Activated T-cell treated with anti-CD3 and anti-CD28 coated beads, Interleukin-2, amount 50 U/mL, for 24 hours (primary cell): ENCODE measurements at regions not wholly inside any gene's neighbourhood (a gene's known extent, or its start where the extent isn't known, plus 50 kb on each side); places are given as distances from the start of the nearest gene placed in this dataset.
"Not testable (repeated sequence)": the region's sequence is repeated elsewhere in the genome, so short reads cannot be mapped to it uniquely, and the experiment has no call there.

Experiments
- DNase-seq: peaks from one replicate; pipeline ENCODE4 v3.0.0-alpha.2; 2020
- H3K27ac Mint-ChIP-seq: 2 replicates; pipeline ENCODE4 v1.8.0; 2020; ENCODE audit warnings: mild to moderate bottlenecking, mixed read lengths
- H3K27me3 Mint-ChIP-seq: 2 replicates; pipeline ENCODE4 v1.8.0; 2020; ENCODE audit warnings: mixed read lengths
- H3K36me3 Mint-ChIP-seq: 2 replicates; pipeline ENCODE4 v1.8.0; 2020; ENCODE audit warnings: low read depth, mixed read lengths
- H3K4me1 Mint-ChIP-seq: 2 replicates; pipeline ENCODE4 v1.8.0; 2020; ENCODE audit warnings: low read depth, mixed read lengths
- H3K4me3 Mint-ChIP-seq: 2 replicates; pipeline ENCODE4 v1.8.0; 2020; ENCODE audit warnings: mild to moderate bottlenecking, moderate library complexity, mixed read lengths
- H3K9me3 Mint-ChIP-seq: 2 replicates; pipeline ENCODE4 v1.8.0; 2020; ENCODE audit warnings: mixed read lengths

DNA sequence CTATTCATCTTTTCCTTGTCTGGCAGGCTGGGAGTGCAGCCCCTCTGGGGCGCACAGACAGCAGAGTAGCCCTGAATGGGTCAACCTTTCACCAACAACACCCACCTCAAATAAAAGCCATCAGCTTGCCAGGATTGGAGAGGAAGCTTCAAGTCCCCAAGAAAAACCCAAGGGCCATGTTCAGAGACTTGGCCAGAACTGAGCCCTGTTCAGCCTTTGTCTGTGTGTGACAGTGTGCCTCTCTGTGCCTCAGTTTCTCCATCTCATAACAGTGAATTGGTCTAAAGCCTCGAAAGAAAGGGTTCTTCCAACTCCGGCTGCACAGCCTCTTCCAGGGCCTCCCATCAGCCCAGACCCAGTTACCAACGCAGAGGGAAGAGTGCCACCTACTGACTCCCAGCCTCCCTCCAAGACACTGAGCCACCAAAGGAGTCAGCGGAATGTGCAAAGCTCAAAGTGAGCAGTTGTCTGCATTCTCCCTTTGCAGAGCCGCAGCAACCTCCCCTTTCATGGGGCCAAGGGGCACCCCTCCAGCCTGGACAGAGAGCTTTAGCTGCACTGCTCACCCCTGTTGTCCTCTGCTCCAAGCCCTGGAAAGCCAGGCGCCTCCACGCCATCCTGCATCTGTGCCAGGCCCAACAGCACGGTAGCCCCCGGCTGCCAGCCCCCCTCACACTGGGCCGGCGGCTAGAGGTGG, 82.7 kb upstream of the TOP1 start:
- H3K36me3 Mint-ChIP-seq = no peaks in the 10 kb centered on the region
- peaks cover 11% of the 10 kb centered on the region for H3K27me3 Mint-ChIP-seq
- no peak overlapping the region for H3K27ac Mint-ChIP-seq
- no peaks in the 10 kb centered on the region for H3K9me3 Mint-ChIP-seq
- DNase-seq = no peak
- H3K4me3 Mint-ChIP-seq = no peak overlapping the region
- no peaks in the 10 kb centered on the region for H3K4me1 Mint-ChIP-seq

DNA sequence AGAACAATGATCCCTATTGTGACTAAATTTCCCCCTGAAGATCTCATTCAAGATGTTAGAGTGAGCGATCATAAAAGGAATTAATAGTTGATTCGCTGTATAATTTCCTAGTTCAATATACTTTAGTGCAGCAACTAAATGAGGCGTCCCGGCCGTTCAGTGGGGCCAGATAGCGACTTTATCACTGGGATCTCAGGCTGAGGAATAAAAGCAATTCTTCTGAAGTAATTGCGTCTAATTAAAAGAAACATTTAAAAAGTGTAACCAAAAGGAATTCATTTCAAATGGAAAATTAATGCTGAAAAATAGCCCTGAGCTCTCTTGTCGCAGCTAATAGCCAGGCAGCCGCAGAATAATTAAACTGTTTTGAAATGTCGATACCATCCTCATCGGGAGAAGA, 82.2 kb upstream of the TOP1 start:
- no peak for DNase-seq
- Mint-ChIP-seq H3K4me3 (no peak overlapping the region), H3K9me3 (no peaks in the 10 kb centered on the region), H3K36me3 (no peaks in the 10 kb centered on the region), H3K27me3 (peaks cover 11% of the 10 kb centered on the region), H3K4me1 (no peaks in the 10 kb centered on the region), H3K27ac (no peak overlapping the region)

DNA sequence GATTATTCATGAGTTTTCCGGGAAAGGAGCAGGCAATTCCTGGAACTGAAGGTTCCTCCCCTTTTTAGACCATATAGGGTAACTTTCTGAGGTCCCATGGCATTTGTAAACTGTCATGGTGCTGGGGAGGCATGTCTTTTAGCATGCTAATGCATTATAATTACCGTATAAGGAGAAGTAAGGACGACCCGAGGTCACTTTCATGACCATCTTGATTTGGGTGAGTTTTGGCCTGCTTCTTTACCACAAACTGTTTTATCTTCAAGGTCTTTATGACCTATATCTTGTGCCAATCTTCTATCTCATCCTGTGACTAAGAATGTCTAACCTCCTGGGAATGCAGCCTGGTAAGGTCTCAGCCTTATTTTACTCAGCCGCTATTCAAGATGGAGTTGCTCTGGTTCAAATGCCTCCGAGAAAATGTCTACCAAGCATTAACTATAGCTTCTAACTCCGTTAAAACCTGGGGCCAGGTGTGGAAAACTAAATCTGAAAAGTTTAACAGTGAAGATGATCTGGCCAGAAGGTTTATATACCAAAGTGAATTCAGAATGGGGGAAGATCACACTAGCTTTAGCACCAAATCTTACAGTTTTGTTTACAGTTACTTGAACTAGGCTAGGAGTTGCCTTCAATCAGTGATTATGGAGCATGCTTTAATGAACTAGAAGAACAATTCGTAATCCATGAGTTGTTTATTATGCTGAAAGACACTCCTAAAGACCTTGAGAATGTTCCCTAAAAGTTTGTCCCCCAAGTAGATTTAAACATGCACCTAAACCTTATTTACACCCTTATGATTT, 80.0 kb upstream of the TOP1 start:
- H3K36me3 Mint-ChIP-seq = no peaks in the 10 kb centered on the region
- no peak overlapping the region for H3K27ac Mint-ChIP-seq
- DNase-seq = no peak
- H3K27me3 Mint-ChIP-seq = peaks cover 11% of the 10 kb centered on the region
- no peak overlapping the region for H3K4me3 Mint-ChIP-seq
- no peaks in the 10 kb centered on the region for H3K4me1 Mint-ChIP-seq
- H3K9me3 Mint-ChIP-seq = no peaks in the 10 kb centered on the region

DNA sequence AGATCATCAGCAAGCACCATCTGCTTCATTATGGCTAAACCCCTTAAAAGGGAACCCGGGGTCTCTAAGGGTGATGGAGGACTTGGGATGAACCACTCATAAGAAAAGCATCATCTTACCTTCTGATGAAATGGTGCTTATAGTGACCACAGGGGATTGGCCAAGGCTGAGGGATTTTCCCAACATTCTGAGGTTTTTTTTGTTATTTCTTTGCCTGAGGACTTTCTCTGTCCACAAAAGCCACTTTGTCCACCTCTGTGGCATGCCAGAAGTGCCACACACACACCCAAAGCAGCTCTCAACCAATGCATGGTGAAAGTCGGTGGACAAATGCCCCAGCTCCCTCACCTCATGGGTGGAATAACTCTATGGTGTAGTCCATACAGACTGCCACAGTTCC, 79.3 kb upstream of the TOP1 start:
- Mint-ChIP-seq H3K27ac (no peak overlapping the region), H3K36me3 (no peaks in the 10 kb centered on the region), H3K27me3 (peaks cover 11% of the 10 kb centered on the region), H3K9me3 (no peaks in the 10 kb centered on the region), H3K4me3 (no peak overlapping the region), H3K4me1 (no peaks in the 10 kb centered on the region)
- no peak for DNase-seq

DNA sequence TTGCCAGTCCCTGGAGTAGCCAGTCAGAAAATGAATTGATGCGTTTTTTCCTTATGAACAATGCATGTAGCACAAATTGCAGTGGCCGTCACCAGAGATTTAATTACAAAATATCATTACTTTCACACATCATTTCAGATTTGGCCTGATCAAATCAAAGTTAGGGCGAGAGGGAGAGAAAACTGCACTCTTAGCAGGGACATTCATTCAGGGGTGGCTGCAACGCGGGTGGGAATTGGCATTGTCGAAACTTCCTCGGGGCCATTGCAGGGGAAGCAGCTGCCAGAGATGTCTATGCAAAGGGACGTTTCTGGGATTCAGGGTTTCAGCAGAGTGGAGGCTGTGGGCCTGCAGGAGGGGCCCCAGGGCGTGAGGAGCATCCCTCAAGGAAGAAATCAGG, 76.5 kb upstream of the TOP1 start:
- Mint-ChIP-seq H3K4me1 (peaks cover 4% of the 10 kb centered on the region), H3K27me3 (peaks cover under 1% of the 10 kb centered on the region), H3K4me3 (no peak overlapping the region), H3K9me3 (no peaks in the 10 kb centered on the region), H3K36me3 (no peaks in the 10 kb centered on the region), H3K27ac (no peak overlapping the region)
- no peak for DNase-seq

DNA sequence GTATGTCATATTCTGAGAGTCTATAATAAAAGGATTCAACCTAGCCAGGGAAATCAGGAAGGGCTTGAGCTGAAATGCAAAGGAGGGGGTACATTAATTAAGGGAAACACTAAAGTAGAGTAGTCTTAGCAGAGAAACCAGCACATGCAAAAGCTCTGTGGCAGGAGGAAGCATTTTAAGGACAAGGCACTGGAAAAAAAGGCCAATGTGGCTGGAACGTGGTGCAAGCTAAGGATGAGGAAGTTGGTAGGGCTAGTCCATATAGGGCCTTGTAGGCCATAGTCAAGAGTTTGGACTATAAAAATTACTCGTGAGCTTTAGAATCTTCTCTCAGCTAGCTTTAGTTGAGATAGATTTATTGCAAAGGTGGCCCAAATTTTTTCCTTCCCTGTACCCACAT, 75.2 kb upstream of the TOP1 start:
- Mint-ChIP-seq H3K36me3 (no peaks in the 10 kb centered on the region), H3K4me1 (peaks cover 4% of the 10 kb centered on the region), H3K4me3 (no peak overlapping the region), H3K27me3 (no peaks in the 10 kb centered on the region), H3K9me3 (no peaks in the 10 kb centered on the region), H3K27ac (no peak overlapping the region)
- no peak for DNase-seq

DNA sequence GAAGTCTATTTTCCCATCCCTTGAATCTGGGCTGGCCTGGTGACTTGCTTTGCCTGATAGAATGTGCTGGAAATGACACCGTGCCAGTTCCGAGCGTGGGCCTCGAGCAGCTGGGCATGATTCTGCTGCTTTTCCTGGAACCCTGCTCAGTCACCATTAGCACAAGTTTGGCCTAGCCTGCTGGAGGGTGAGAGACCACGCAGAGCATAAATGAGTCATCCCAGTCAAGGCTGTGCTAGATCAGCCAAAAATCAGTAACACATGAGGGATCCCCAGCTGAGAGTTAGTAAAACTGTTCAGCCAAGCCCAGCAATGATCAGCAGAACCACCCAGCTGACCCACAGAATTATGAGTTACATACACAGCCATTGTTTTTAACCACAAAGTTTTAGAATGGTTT, 74.8 kb upstream of the TOP1 start:
- Mint-ChIP-seq H3K4me3 (no peak overlapping the region), H3K27ac (no peak overlapping the region), H3K4me1 (peaks cover 4% of the 10 kb centered on the region), H3K27me3 (no peaks in the 10 kb centered on the region), H3K9me3 (no peaks in the 10 kb centered on the region), H3K36me3 (no peaks in the 10 kb centered on the region)
- no peak for DNase-seq

DNA sequence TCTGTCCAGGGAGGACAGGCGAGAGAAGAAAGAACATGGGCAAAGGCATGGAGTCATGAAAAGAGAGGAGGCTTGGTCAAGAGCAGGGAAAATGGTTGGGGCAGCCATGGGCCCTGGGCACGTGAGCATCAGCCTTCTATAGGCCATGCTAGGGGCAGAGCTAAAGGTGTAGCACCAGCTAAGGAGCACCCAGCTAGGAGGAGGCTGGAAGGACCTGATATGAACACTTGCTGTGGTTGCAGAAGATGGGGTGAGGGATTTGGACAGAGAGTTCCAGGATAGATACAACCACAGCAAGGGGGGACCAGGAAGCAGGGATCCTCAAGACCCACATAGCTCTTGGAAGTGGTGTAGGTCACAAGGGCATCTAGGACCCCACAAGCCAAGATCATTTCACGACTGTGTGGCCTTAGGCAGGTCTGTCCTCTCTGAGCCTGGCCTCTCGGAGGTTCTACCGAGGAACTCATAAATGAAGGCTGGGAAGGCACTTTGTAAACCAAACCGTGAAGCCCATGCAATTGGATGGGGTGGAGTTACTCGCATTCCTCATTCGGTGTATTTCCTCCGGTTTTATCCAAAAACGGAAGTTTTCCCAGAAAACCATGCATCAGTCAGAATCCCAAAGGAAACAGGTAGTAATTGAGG, 74.0 kb upstream of the TOP1 start:
- Mint-ChIP-seq H3K9me3 (no peaks in the 10 kb centered on the region), H3K27me3 (no peaks in the 10 kb centered on the region), H3K4me1 (peaks cover 4% of the 10 kb centered on the region), H3K36me3 (no peaks in the 10 kb centered on the region), H3K27ac (no peak overlapping the region), H3K4me3 (no peak overlapping the region)
- DNase-seq = no peak

DNA sequence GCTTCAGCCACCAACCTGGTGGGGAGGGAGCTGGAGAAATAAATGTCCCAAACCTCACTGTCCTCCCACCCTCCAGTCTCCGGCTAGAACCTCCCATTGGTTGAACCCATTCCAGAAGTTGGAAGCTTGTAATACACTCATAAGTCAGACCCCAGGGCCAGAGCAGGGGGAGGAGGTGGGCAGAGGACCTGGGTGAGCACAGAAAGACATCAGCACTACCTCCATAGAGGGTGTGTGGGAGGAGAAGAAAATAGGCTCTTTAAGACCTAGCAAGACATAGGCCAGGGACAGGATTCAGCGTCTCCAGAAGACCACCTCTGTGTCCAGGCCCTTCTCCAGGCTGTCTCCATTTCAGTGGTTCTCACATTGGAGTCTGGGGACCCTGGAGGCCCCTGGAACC, 73.3 kb upstream of the TOP1 start:
- Mint-ChIP-seq H3K4me1 (peaks cover 4% of the 10 kb centered on the region), H3K27me3 (no peaks in the 10 kb centered on the region), H3K9me3 (no peaks in the 10 kb centered on the region), H3K4me3 (no peak overlapping the region), H3K36me3 (no peaks in the 10 kb centered on the region), H3K27ac (no peak overlapping the region)
- DNase-seq = no peak

DNA sequence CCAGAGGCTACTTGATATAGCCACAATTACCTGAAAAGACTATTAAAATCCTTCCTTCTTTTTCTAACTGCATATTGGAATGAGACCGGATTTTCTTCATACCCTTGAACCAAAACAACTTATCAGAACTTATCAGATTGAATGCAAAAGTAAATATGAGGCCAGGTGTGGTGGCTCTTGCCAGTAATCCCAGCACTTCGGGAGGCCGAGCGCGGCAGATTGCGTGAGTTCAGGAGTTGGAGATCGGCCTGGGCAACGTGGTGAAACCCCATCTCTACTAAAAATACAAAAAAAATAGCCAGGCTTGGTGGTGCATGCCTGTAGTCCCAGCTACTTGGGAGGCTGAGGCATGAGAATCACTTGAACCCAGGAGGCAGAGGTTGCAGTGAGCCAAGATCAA, 72.8 kb upstream of the TOP1 start:
- H3K27ac Mint-ChIP-seq, DNase-seq, H3K4me1 Mint-ChIP-seq, H3K36me3 Mint-ChIP-seq, H3K4me3 Mint-ChIP-seq, H3K9me3 Mint-ChIP-seq, H3K27me3 Mint-ChIP-seq: not testable (repeated sequence)

DNA sequence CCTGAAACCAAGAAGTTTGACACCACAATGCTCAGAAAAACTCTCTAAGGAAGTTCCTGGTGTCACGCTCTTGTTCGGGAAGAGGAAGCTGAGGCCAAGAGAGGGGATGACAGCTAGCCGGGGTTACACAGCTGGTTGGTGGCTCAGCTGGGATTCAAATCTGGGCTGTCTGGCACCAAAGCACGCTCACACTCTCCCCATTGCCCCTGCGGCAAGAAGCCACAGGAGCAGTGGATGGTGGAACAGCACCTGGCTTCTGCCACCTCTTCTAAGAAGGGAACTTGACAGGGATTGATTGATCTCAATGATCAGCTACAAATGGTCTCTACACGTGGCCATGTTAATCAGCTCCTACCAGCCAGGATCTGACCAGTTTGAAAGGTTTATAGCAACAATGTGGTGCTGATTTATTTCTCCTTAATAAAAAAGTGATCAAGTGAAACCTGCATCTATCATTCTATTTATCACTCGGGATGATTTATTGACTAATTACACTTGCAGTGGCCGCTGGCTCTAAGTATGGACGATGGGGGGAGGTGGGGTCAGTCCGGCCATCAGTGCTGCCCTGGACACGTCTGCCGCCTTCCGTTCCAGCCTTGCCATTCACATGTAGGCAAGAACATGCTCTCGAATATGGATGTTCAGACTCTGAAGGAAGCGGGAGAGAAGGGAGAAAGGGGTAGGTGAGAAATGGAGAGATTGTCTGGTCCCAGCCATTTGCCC, 71.9 kb upstream of the TOP1 start:
- DNase-seq = no peak
- Mint-ChIP-seq H3K27me3 (no peaks in the 10 kb centered on the region), H3K9me3 (no peaks in the 10 kb centered on the region), H3K36me3 (no peaks in the 10 kb centered on the region), H3K27ac (no peak overlapping the region), H3K4me1 (peaks cover 8% of the 10 kb centered on the region), H3K4me3 (no peak overlapping the region)

DNA sequence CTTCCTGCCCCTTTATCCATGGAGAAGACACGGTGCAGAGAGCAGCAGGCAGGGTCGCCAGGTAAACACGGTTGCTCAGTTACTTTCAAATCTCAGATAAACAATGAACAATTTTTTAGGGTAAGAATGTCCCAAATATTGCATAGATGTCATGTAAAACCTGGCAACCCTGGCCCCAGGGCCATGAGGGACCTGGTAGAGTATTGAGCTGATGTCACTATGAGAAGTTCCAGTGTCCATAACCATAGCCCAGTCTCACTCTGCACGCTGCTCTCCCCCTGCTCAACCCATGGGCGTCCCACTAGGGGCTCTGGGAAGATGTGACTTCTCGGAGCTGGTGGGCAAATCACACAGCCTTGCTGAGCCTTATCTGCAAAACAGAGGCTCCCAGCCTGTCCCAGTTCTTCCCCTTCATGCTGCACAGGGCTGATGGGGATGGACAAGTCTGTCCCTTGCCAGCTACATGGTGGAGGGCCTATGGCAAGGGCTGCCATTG, 71.3 kb upstream of the TOP1 start:
- H3K9me3 Mint-ChIP-seq = no peaks in the 10 kb centered on the region
- H3K27me3 Mint-ChIP-seq = no peaks in the 10 kb centered on the region
- H3K4me1 Mint-ChIP-seq = peaks cover 14% of the 10 kb centered on the region
- H3K4me3 Mint-ChIP-seq = no peak overlapping the region
- no peak for DNase-seq
- H3K36me3 Mint-ChIP-seq = no peaks in the 10 kb centered on the region
- no peak overlapping the region for H3K27ac Mint-ChIP-seq

DNA sequence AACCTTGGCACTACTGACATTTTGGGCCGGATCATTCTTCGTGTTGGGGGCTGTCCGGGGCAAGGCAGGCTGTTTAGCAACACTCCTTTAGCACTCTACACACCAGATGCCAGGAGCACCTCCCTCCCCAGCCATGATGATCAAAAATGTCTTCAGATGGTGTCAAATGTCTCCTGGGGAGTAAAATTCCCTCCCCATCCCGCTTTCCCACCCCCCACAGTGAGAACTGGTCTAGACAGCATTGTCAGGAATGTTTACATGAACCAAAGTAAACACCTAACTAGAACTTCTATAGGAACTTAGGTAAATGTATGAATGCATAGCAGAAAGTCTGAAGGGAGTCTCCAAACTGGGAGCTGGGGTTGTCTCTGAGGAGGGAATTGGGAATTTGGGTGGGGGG, 70.0 kb upstream of the TOP1 start:
- no peak overlapping the region for H3K4me3 Mint-ChIP-seq
- no peaks in the 10 kb centered on the region for H3K27me3 Mint-ChIP-seq
- H3K9me3 Mint-ChIP-seq = no peaks in the 10 kb centered on the region
- H3K4me1 Mint-ChIP-seq = peaks cover 14% of the 10 kb centered on the region
- H3K36me3 Mint-ChIP-seq = no peaks in the 10 kb centered on the region
- no peak overlapping the region for H3K27ac Mint-ChIP-seq
- DNase-seq = no peak

DNA sequence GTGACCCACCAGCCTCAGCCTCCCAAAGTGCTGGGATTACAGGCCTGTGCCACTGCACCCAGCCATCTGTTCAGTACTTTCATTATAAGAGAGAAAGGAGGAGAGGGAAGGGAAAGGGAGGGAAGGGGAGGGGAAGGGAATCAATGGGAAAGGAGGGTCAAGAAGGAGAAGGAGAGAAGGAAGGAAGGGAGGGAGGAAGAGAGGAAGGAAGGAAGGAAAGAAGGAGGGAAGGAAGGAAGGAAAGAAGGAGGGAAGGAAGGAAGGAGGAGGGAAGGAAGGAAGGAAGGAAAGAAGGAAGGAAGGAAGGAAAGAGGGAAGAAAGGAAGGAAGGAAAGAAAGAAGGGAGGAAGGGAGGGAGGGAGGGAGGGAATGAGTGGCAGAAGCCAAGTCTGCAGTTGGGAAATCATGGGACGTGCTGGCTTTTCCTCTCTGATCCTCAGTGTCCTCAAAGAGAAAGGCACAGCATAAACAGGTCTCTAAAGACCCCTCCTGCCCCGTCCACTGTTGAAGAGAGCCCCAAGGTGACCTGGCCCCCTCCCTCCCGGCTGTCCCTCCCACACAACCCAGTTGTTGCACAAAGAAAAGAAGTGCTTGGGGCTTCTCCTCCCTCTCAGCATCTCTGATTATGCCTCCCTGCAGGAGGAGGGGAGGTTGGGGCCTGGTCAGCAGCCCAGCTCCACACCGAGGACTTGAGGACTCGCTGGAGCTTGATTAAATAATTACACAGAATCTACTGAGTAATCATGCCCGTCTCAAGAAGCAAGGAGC, 69.1 kb upstream of the TOP1 start:
- no peaks in the 10 kb centered on the region for H3K36me3 Mint-ChIP-seq

More for the DNA sequence above, 69.1 kb upstream of the TOP1 start:
- no peak for DNase-seq
- Mint-ChIP-seq H3K27ac (no peak overlapping the region), H3K9me3 (no peaks in the 10 kb centered on the region), H3K27me3 (no peaks in the 10 kb centered on the region), H3K4me3 (no peak overlapping the region), H3K4me1 (peaks cover 14% of the 10 kb centered on the region)
